HCT116 (cell line): ENCODE measurements at regions not wholly inside any gene's neighbourhood (a gene's known extent, or its start where the extent isn't known, plus 50 kb on each side); places are given as distances from the start of the nearest gene placed in this dataset.

Experiments
- CBX3 ChIP-seq: IDR thresholded peaks from 2 replicates; pipeline ENCODE4 v1.6.1; 2012; ENCODE audit warnings: low read depth
- CTCF ChIP-seq, 3 experiments: fragments of 200-600 bp in 1 of 3; sonication (generic) in 1 of 3; IDR thresholded peaks in 2 of 3; conservative IDR thresholded peaks in 1 of 3; 2 replicates each; pipeline ENCODE4 v1.5.1; 2012 to 2017; ENCODE audit warnings: low read depth in 2 of 3, low read length in 2 of 3, antibody characterized with exemption in 1 of 3, borderline replicate concordance in 1 of 3, control low read depth in 1 of 3, mild to moderate bottlenecking in 1 of 3, mixed read lengths in 1 of 3, mixed run types in 1 of 3, moderate library complexity in 1 of 3; ENCODE audit not compliant: insufficient read depth in 1 of 3
- EZH2 ChIP-seq: fragments of 200-600 bp; sonication (generic); IDR thresholded peaks from 2 replicates; pipeline ENCODE4 v1.6.1; 2017; ENCODE audit warnings: antibody characterized with exemption, mixed run types
- POLR2A ChIP-seq: IDR thresholded peaks from 2 replicates; pipeline ENCODE4 v1.7.0; 2011; ENCODE audit warnings: borderline replicate concordance; ENCODE audit not compliant: insufficient read depth, insufficient read length; ENCODE audit errors: extremely low read depth
- ZBTB33 ChIP-seq: IDR thresholded peaks from 2 replicates; pipeline ENCODE4 v1.6.1; 2011; ENCODE audit warnings: mild to moderate bottlenecking, low read length, moderate library complexity; ENCODE audit not compliant: insufficient replicate concordance; ENCODE audit errors: extremely low read depth

GRCh38 chr1:56212143-56212542, 367.2 kb downstream of the PLPP3 start:
- TF ChIP-seq ZBTB33 (no peak), CTCF (IDR thresholded peaks at IDR 0.05 in 2 of 3, conservative IDR thresholded peaks at IDR 0.05 in 1 of 3; ENCODE audit: borderline replicate concordance in 1 of 3, insufficient read depth in 1 of 3, low read depth in 2 of 3, low read length in 2 of 3) (no peak), POLR2A (no peak), EZH2 (no peak), CBX3 (no peak)
